Neural cell (in vitro differentiated cells): ENCODE measurements at regions not wholly inside any gene's neighbourhood (a gene's known extent, or its start where the extent isn't known, plus 50 kb on each side); places are given as distances from the start of the nearest gene placed in this dataset.

Experiments
- EP300 ChIP-seq: fragments of 450-650 bp; conservative IDR thresholded peaks from 2 replicates; pipeline ENCODE4 v1.6.1; 2014; ENCODE audit warnings: antibody characterized with exemption, mild to moderate bottlenecking, moderate library complexity; ENCODE audit not compliant: poor library complexity, severe bottlenecking
- EZH2 ChIP-seq: fragments of 200-600, 300-800 bp; shearing (Covaris generic), sonication (generic); IDR thresholded peaks from 2 replicates; pipeline ENCODE4 v1.6.1; 2014; ENCODE audit warnings: antibody characterized with exemption, low read length, borderline replicate concordance, mild to moderate bottlenecking; ENCODE audit not compliant: insufficient read depth, poor library complexity, severe bottlenecking
- POLR2AphosphoS5 ChIP-seq: IDR thresholded peaks from 2 replicates; pipeline ENCODE4 v1.6.1; 2012
- TAF1 ChIP-seq: IDR thresholded peaks from 2 replicates; pipeline ENCODE4 v1.6.1; 2012; ENCODE audit warnings: low read depth
- TF ChIP-seq, protein P1 (sequence below): fragments of 450-650 bp; IDR thresholded peaks from 2 replicates; pipeline ENCODE4 v1.5.1; 2014; ENCODE audit warnings: antibody characterized with exemption, mild to moderate bottlenecking, moderate library complexity; ENCODE audit not compliant: poor library complexity, severe bottlenecking
- TF ChIP-seq, protein P2 (sequence below): IDR thresholded peaks from 2 replicates; pipeline ENCODE4 v1.6.1; 2012; ENCODE audit warnings: borderline replicate concordance

DNA sequence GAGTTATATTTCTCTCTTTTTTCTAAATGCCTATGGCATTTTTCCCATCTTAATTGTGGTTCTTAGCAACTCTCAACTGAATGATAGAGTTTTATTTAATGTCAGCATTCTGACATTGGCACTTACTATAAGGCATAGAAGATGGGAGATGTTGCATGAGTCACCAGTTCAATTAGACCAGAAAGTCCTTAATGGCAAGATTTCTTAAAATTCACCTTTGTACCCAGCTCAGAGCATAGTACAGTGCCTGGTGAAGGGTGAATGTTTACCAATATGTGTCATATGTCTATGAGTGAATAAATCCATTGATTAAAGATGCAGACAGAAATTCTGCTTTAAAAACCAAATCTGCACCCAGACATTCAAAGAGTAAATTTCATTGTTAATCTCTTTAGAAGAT lies 526.9 kb downstream of the EFNB2 start:
- TF ChIP-seq, protein P1, sequence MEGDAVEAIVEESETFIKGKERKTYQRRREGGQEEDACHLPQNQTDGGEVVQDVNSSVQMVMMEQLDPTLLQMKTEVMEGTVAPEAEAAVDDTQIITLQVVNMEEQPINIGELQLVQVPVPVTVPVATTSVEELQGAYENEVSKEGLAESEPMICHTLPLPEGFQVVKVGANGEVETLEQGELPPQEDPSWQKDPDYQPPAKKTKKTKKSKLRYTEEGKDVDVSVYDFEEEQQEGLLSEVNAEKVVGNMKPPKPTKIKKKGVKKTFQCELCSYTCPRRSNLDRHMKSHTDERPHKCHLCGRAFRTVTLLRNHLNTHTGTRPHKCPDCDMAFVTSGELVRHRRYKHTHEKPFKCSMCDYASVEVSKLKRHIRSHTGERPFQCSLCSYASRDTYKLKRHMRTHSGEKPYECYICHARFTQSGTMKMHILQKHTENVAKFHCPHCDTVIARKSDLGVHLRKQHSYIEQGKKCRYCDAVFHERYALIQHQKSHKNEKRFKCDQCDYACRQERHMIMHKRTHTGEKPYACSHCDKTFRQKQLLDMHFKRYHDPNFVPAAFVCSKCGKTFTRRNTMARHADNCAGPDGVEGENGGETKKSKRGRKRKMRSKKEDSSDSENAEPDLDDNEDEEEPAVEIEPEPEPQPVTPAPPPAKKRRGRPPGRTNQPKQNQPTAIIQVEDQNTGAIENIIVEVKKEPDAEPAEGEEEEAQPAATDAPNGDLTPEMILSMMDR, result no peak
- TF ChIP-seq TAF1 (no peak), POLR2AphosphoS5 (no peak), EZH2 (no peak), EP300 (no peak)
- TF ChIP-seq, protein P2, sequence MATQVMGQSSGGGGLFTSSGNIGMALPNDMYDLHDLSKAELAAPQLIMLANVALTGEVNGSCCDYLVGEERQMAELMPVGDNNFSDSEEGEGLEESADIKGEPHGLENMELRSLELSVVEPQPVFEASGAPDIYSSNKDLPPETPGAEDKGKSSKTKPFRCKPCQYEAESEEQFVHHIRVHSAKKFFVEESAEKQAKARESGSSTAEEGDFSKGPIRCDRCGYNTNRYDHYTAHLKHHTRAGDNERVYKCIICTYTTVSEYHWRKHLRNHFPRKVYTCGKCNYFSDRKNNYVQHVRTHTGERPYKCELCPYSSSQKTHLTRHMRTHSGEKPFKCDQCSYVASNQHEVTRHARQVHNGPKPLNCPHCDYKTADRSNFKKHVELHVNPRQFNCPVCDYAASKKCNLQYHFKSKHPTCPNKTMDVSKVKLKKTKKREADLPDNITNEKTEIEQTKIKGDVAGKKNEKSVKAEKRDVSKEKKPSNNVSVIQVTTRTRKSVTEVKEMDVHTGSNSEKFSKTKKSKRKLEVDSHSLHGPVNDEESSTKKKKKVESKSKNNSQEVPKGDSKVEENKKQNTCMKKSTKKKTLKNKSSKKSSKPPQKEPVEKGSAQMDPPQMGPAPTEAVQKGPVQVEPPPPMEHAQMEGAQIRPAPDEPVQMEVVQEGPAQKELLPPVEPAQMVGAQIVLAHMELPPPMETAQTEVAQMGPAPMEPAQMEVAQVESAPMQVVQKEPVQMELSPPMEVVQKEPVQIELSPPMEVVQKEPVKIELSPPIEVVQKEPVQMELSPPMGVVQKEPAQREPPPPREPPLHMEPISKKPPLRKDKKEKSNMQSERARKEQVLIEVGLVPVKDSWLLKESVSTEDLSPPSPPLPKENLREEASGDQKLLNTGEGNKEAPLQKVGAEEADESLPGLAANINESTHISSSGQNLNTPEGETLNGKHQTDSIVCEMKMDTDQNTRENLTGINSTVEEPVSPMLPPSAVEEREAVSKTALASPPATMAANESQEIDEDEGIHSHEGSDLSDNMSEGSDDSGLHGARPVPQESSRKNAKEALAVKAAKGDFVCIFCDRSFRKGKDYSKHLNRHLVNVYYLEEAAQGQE, result no peak
